Neural cell (in vitro differentiated cells): ENCODE measurements at regions not wholly inside any gene's neighbourhood (a gene's known extent, or its start where the extent isn't known, plus 50 kb on each side); places are given as distances from the start of the nearest gene placed in this dataset.

ENCODE experiments used
- H2AFZ ChIP-seq: fragments of 200-600, 300-800 bp; sonication (generic), shearing (Covaris generic); 2 replicates; pipeline ENCODE4 v1.6.0; 2014; ENCODE audit warnings: low read depth, mild to moderate bottlenecking, antibody characterized with exemption, low read length, moderate library complexity
- H3F3A ChIP-seq: fragments of 200-600 bp; shearing (Covaris generic); 2 replicates; pipeline ENCODE4 v1.6.1; 2016; ENCODE audit warnings: mild to moderate bottlenecking, moderate library complexity, mixed read lengths, antibody characterized with exemption, low read length; ENCODE audit not compliant: insufficient read depth, poor library complexity, severe bottlenecking
- H3K27ac ChIP-seq: fragments of 200-600, 300-800 bp; sonication (generic), shearing (Covaris generic); 2 replicates; pipeline ENCODE4 v1.5.1; 2014; ENCODE audit warnings: mild to moderate bottlenecking, low read length, moderate library complexity
- H3K27me3 ChIP-seq: fragments of 300-800, 200-600 bp; sonication (generic), shearing (Covaris generic); 2 replicates; pipeline ENCODE4 v1.6.0; 2014; ENCODE audit warnings: mild to moderate bottlenecking, low read depth, low read length, moderate library complexity; ENCODE audit not compliant: insufficient read depth
- H3K36me3 ChIP-seq: fragments of 300-800, 200-600 bp; sonication (generic), shearing (Covaris generic); 2 replicates; pipeline ENCODE4 v1.5.1; 2014; ENCODE audit warnings: mild to moderate bottlenecking, antibody characterized with exemption, low read length, moderate library complexity; ENCODE audit not compliant: insufficient read depth
- H3K4me2 ChIP-seq: fragments of 300-800, 200-600 bp; sonication (generic), shearing (Covaris generic); 2 replicates; pipeline ENCODE4 v1.6.0; 2014; ENCODE audit warnings: mild to moderate bottlenecking, low read length
- H3K4me3 ChIP-seq: fragments of 300-800, 200-600 bp; sonication (generic), shearing (Covaris generic); 2 replicates; pipeline ENCODE4 v1.5.1; 2014; ENCODE audit warnings: mild to moderate bottlenecking, low read length, moderate library complexity
- H3K79me2 ChIP-seq: fragments of 200-600 bp; shearing (Covaris generic); replicated peaks from 2 replicates; pipeline ENCODE4 v1.6.0; 2014; ENCODE audit warnings: mild to moderate bottlenecking, low read length, moderate library complexity; ENCODE audit not compliant: insufficient read depth
- H3K9ac ChIP-seq: fragments of 300-800, 200-600 bp; sonication (generic), shearing (Covaris generic); 2 replicates; pipeline ENCODE4 v1.6.1; 2016; ENCODE audit warnings: mild to moderate bottlenecking, low read length, mixed read lengths
- H3K9me2 ChIP-seq: fragments of 200-600 bp; shearing (Covaris generic); 2 replicates; pipeline ENCODE4 v1.6.1; 2016; ENCODE audit warnings: mild to moderate bottlenecking, low read length, mixed read lengths; ENCODE audit not compliant: insufficient read depth
- H3K9me3 ChIP-seq: fragments of 200-600, 300-800 bp; sonication (generic), shearing (Covaris generic); 2 replicates; pipeline ENCODE4 v1.6.1; 2016; ENCODE audit warnings: mild to moderate bottlenecking, mixed run types, low read length, moderate library complexity, mixed read lengths
- H4K20me1 ChIP-seq: fragments of 200-600 bp; shearing (Covaris generic); 2 replicates; pipeline ENCODE4 v1.6.1; 2016; ENCODE audit warnings: mild to moderate bottlenecking, mixed run types; ENCODE audit not compliant: insufficient read depth
- EP300 ChIP-seq: fragments of 450-650 bp; conservative IDR thresholded peaks from 2 replicates; pipeline ENCODE4 v1.6.1; 2014; ENCODE audit warnings: antibody characterized with exemption, mild to moderate bottlenecking, moderate library complexity; ENCODE audit not compliant: poor library complexity, severe bottlenecking
- EZH2 ChIP-seq: fragments of 200-600, 300-800 bp; shearing (Covaris generic), sonication (generic); IDR thresholded peaks from 2 replicates; pipeline ENCODE4 v1.6.1; 2014; ENCODE audit warnings: antibody characterized with exemption, low read length, borderline replicate concordance, mild to moderate bottlenecking; ENCODE audit not compliant: insufficient read depth, poor library complexity, severe bottlenecking
- MXI1 ChIP-seq: fragments of 450-650 bp; conservative IDR thresholded peaks from 2 replicates; pipeline ENCODE4 v1.6.1; 2014; ENCODE audit warnings: antibody characterized with exemption, mild to moderate bottlenecking; ENCODE audit not compliant: poor library complexity, severe bottlenecking
- POLR2AphosphoS5 ChIP-seq: IDR thresholded peaks from 2 replicates; pipeline ENCODE4 v1.6.1; 2012
- RAD21 ChIP-seq: fragments of 450-650 bp; conservative IDR thresholded peaks from 2 replicates; pipeline ENCODE4 v1.6.1; 2014; ENCODE audit warnings: antibody characterized with exemption, mild to moderate bottlenecking, moderate library complexity
- SMC3 ChIP-seq: fragments of 450-650 bp; conservative IDR thresholded peaks from 2 replicates; pipeline ENCODE4 v1.6.1; 2014; ENCODE audit warnings: antibody characterized with exemption, mild to moderate bottlenecking, moderate library complexity; ENCODE audit not compliant: poor library complexity
- TAF1 ChIP-seq: IDR thresholded peaks from 2 replicates; pipeline ENCODE4 v1.6.1; 2012; ENCODE audit warnings: low read depth
- TF ChIP-seq, protein P1 (sequence below): fragments of 450-650 bp; IDR thresholded peaks from 2 replicates; pipeline ENCODE4 v1.5.1; 2014; ENCODE audit warnings: antibody characterized with exemption, mild to moderate bottlenecking, moderate library complexity; ENCODE audit not compliant: poor library complexity, severe bottlenecking
- TF ChIP-seq, protein P2 (sequence below): IDR thresholded peaks from 2 replicates; pipeline ENCODE4 v1.6.1; 2012; ENCODE audit warnings: borderline replicate concordance

DNA sequence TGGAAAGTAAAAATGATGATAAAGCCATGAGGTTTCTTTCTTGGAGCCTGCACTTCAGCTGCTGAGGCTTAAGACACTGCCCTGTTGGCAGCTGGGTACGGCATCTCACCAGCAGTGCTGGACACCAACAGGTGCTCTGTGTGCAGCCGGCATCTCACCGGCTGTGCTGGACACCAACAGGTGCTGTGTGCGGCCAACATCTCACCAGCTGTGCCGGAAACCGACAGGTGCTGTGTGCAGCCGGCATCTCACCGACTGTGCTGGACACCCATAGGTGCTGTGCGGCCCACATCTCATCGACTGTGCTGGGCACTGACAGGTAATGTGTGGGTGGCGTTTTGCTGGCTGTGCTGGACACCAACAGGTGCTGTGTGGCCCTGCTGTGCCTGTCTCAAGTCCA, 190.8 kb downstream of the TMEM18 start:
- Histone ChIP-seq H3K4me3 (no peak overlapping the region), H3F3A (no peaks in the 10 kb centered on the region), H3K9me2 (no peaks in the 10 kb centered on the region), H3K9me3 (no peaks in the 10 kb centered on the region), H2AFZ (no peak overlapping the region), H3K27ac (no peak overlapping the region), H3K79me2 (no peaks in the 10 kb centered on the region), H3K9ac (no peak overlapping the region), H3K4me2 (no peak overlapping the region), H3K36me3 (no peaks in the 10 kb centered on the region), H3K27me3 (no peaks in the 10 kb centered on the region), H4K20me1 (no peaks in the 10 kb centered on the region)
- no peak for TF ChIP-seq MXI1
- TF ChIP-seq EZH2 = no peak
- TF ChIP-seq, protein P1, sequence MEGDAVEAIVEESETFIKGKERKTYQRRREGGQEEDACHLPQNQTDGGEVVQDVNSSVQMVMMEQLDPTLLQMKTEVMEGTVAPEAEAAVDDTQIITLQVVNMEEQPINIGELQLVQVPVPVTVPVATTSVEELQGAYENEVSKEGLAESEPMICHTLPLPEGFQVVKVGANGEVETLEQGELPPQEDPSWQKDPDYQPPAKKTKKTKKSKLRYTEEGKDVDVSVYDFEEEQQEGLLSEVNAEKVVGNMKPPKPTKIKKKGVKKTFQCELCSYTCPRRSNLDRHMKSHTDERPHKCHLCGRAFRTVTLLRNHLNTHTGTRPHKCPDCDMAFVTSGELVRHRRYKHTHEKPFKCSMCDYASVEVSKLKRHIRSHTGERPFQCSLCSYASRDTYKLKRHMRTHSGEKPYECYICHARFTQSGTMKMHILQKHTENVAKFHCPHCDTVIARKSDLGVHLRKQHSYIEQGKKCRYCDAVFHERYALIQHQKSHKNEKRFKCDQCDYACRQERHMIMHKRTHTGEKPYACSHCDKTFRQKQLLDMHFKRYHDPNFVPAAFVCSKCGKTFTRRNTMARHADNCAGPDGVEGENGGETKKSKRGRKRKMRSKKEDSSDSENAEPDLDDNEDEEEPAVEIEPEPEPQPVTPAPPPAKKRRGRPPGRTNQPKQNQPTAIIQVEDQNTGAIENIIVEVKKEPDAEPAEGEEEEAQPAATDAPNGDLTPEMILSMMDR = no peak
- TF ChIP-seq, protein P2, sequence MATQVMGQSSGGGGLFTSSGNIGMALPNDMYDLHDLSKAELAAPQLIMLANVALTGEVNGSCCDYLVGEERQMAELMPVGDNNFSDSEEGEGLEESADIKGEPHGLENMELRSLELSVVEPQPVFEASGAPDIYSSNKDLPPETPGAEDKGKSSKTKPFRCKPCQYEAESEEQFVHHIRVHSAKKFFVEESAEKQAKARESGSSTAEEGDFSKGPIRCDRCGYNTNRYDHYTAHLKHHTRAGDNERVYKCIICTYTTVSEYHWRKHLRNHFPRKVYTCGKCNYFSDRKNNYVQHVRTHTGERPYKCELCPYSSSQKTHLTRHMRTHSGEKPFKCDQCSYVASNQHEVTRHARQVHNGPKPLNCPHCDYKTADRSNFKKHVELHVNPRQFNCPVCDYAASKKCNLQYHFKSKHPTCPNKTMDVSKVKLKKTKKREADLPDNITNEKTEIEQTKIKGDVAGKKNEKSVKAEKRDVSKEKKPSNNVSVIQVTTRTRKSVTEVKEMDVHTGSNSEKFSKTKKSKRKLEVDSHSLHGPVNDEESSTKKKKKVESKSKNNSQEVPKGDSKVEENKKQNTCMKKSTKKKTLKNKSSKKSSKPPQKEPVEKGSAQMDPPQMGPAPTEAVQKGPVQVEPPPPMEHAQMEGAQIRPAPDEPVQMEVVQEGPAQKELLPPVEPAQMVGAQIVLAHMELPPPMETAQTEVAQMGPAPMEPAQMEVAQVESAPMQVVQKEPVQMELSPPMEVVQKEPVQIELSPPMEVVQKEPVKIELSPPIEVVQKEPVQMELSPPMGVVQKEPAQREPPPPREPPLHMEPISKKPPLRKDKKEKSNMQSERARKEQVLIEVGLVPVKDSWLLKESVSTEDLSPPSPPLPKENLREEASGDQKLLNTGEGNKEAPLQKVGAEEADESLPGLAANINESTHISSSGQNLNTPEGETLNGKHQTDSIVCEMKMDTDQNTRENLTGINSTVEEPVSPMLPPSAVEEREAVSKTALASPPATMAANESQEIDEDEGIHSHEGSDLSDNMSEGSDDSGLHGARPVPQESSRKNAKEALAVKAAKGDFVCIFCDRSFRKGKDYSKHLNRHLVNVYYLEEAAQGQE = no peak
- no peak for TF ChIP-seq TAF1
- no peak for TF ChIP-seq POLR2AphosphoS5
- no peak for TF ChIP-seq SMC3
- no peak for TF ChIP-seq EP300
- TF ChIP-seq RAD21 = no peak

DNA sequence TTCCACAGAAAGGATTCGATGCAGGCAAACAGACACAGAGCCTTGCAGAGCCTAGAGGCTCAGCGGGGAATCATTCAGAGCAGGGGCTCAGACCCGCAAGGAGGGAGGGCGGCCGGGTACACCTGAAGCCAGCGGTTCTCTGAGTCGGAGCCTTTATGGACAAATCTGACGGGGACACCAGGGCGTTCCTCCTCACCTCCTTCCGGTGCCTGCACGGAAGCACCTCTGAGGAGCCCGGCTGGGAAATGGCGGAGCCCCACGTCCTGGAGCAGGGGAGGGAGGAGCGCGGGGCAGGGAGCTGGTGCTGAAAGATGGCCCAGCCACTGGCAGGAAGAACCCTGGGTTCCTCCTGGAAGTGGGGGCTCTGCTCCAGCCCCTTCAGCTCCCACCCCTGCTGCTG, 193.5 kb upstream of the ALKAL2 start:
- no peaks in the 10 kb centered on the region for H3K9me3 ChIP-seq
- no peaks in the 10 kb centered on the region for H3K79me2 ChIP-seq
- H3K4me3 ChIP-seq = no peak overlapping the region
- no peak overlapping the region for H3K4me2 ChIP-seq
- H3K9me2 ChIP-seq = no peaks in the 10 kb centered on the region
- TF ChIP-seq EZH2 (no peak), TAF1 (no peak), SMC3 (no peak), EP300 (no peak), RAD21 (no peak), POLR2AphosphoS5 (no peak), MXI1 (no peak)
- TF ChIP-seq, protein P2 = no peak
- TF ChIP-seq, protein P1 = no peak
- H3K36me3 ChIP-seq = no peaks in the 10 kb centered on the region
- H2AFZ ChIP-seq = no peak overlapping the region
- H4K20me1 ChIP-seq = no peaks in the 10 kb centered on the region
- no peaks in the 10 kb centered on the region for H3F3A ChIP-seq
- H3K27me3 ChIP-seq = no peaks in the 10 kb centered on the region
- no peak overlapping the region for H3K9ac ChIP-seq
- H3K27ac ChIP-seq = no peak overlapping the region
